Anterior cingulate cortex (tissue), 58 donors: ENCODE measurements at regions not wholly inside any gene's neighbourhood (a gene's known extent, or its start where the extent isn't known, plus 50 kb on each side); places are given as distances from the start of the nearest gene placed in this dataset.
"Not testable (repeated sequence)": the region's sequence is repeated elsewhere in the genome, so short reads cannot be mapped to it uniquely, and the experiment has no call there.

Source experiments
- DNase-seq, 58 donors: peaks; one replicate each; lab custom pipeline; 2025; lab: John Stamatoyannopoulos, UW

- no peak for DNase-seq
These were observed 378.9 kb downstream of the CAAP1 start for GRCh38 chr9:26513730-26514129.

GRCh38 chr9:26510137-26510536 lies 382.5 kb downstream of the CAAP1 start:
- no peak for DNase-seq

GRCh38 chr9:26508897-26509296 lies 383.7 kb downstream of the CAAP1 start:
- no peak for DNase-seq

GRCh38 chr9:26504057-26504456 lies 388.5 kb downstream of the CAAP1 start:
- DNase-seq: no peak

GRCh38 chr9:26502311-26502710 lies 390.3 kb downstream of the CAAP1 start:
- peak in 5 of 58 donors; percentile 2 to 6 (median 2) for DNase-seq

- DNase-seq: no peak
These were observed 392.1 kb downstream of the CAAP1 start for GRCh38 chr9:26500471-26500870.

GRCh38 chr9:26492608-26493521 lies 399.7 kb downstream of the CAAP1 start:
- DNase-seq: not testable (repeated sequence)

- not testable (repeated sequence) for DNase-seq
These were observed 400.5 kb downstream of the CAAP1 start for GRCh38 chr9:26491922-26492607.

GRCh38 chr9:26483991-26484390 lies 408.6 kb downstream of the CAAP1 start:
- no peak for DNase-seq

GRCh38 chr9:26477963-26478362 lies 414.6 kb downstream of the CAAP1 start:
- DNase-seq: no peak

GRCh38 chr9:26471261-26471660 lies 421.3 kb downstream of the CAAP1 start:
- peak in 4 of 58 donors; percentile 6 to 44 (median 20) for DNase-seq

- no peak for DNase-seq
These were observed 422.3 kb downstream of the CAAP1 start for GRCh38 chr9:26470284-26470683.

GRCh38 chr9:26463837-26464236 lies 428.8 kb downstream of the CAAP1 start:
- no peak for DNase-seq

- DNase-seq: no peak
These were observed 429.9 kb downstream of the CAAP1 start for GRCh38 chr9:26462751-26463150.

GRCh38 chr9:26462213-26462612 lies 430.4 kb downstream of the CAAP1 start:
- DNase-seq: no peak

- DNase-seq: no peak
These were observed 432.0 kb downstream of the CAAP1 start for GRCh38 chr9:26460624-26461023.

- no peak for DNase-seq
These were observed 432.6 kb downstream of the CAAP1 start for GRCh38 chr9:26459959-26460358.

- no peak for DNase-seq
These were observed 434.5 kb downstream of the CAAP1 start for GRCh38 chr9:26458054-26458453.

GRCh38 chr9:26457151-26457550 lies 435.5 kb downstream of the CAAP1 start:
- no peak for DNase-seq

- DNase-seq: no peak
These were observed 453.5 kb downstream of the CAAP1 start for GRCh38 chr9:26439061-26439624.

- DNase-seq: peak in 9 of 58 donors; percentile 8 to 66 (median 17)
These were observed 455.4 kb downstream of the CAAP1 start for GRCh38 chr9:26437056-26437711.
